ENCODE measurements at regions not wholly inside any gene's neighbourhood (a gene's known extent, or its start where the extent isn't known, plus 50 kb on each side); places are given as distances from the start of the nearest gene placed in this dataset.
"Not testable (repeated sequence)": the region's sequence is repeated elsewhere in the genome, so short reads cannot be mapped to it uniquely, and the experiment has no call there.

- DNase-seq: no peak
Measured at GRCh38 chr3:159047361-159047760, 245.5 kb downstream of the MFSD1 start.

- not testable (repeated sequence) for DNase-seq
Measured at GRCh38 chr3:159052494-159052893, 250.6 kb downstream of the MFSD1 start.

DNA sequence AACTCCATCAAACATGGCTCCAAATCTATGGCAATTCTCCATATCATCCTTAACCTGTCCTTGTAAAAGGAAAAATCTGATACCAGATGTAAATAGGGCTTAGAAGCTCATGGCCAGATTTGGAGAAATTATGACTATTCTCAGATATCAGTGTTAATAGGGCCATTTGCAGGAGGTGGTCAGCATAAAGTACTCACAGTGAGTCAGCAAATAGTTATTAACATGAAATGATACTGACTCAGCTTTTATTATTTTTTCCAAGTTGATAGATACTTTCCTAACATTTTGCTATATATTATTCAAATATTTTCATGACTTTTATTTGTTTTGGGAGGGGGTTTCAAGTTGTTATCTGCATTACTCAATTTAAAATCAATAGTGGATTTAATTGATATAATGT, 255.8 kb downstream of the MFSD1 start:
- DNase-seq: no peak

DNA sequence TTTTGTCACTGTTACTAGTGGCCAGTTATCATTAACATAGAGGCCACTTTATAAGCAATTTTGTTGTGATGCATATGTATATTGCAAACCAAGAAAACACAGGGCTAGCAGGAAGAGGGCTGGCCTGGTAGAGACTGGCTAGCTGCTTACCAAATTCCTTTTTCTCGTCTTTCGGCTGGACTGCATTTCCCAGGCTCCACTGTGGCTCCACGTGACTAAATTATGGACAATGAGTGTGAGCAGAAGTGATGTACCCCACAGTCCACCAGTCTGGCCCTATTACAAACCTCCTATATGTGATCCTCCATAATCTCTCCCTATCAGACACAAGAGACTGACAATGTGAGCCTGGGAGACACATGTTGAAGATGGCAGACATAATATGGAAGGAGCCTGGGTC, 257.0 kb downstream of the MFSD1 start:
- no peak for DNase-seq

GRCh38 chr3:159059395-159059794, 257.5 kb downstream of the MFSD1 start:
- DNase-seq: no peak

- no peak for DNase-seq
Measured at GRCh38 chr3:159062734-159063410, 261.0 kb downstream of the MFSD1 start.

DNA sequence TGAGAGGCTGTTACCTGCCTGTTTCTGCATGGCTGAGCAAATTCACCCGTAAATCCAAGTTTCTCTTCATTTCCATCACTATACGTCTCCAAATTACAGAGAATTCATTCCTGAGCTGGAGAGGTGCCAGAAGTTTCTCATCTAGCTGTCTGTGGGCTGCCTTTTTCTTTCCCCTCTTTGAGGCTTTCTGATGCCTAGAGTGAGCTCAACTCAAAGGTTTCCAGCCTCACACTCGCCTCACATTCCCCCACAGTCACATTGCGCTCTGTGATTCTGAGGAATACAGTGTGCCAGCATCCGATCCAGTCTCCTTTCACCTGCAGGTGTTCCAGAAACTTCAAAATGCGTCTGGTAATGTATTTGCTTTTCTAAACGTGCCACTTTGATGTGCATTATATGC, 267.2 kb downstream of the MFSD1 start, which contains the start of gene IQCJ:
Gene IQCJ (plus strand): TSS at position 229 of the 400 bp plus-strand sequence.
- DNase-seq: no peak

DNA sequence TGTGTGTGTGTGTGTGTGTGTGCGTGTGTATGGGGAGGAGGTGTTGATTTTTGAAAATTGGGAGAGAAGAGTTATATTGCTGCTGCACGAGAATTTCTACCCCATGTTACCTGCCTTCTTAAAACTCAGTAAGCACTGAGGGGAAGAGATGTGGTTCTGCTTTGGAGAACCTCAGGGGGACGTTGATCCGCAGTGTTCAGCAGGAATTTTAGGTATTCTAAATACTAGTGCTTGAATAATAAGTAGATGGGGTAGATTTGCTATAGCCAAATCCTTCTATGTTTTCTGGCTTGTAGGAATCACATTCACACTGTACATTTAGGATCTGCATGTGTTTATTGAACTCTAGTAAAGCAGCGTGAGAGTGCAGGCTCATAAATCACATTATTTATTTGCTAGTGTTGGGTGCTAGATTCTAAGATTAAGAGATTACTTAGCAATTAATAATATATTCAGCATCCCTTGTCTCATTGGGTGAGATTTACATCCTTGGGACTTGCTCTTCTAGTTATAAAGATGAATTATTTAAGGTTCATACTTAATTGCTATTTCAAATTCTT, 268.1 kb downstream of the MFSD1 start:
- no peak for DNase-seq

- DNase-seq: no peak
Measured at GRCh38 chr3:159074756-159075701, 273.2 kb downstream of the MFSD1 start.

- DNase-seq: no peak
Measured at GRCh38 chr3:159077860-159078259, 276.0 kb downstream of the MFSD1 start.

GRCh38 chr3:159080256-159080655, 278.4 kb downstream of the MFSD1 start:
- no peak for DNase-seq

DNA sequence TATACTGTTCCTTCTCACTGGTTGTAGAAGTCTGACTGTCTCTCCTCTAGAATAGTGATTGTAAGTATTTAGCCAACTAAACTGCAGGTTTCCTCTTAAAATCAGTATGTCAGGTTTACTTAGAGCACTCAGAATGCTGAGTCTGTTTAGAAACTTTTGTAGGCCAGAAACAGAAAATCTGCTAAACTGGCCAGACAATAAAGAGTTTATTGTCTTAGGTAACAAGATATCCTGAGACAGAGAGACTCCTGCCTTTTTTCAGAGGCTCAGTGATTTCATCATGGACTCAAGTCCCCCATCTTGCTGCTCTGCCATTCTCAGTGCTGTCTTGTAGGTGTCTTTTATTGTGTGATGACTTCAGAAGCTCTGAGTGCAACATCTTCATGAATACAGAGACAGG, 279.0 kb downstream of the MFSD1 start:
- DNase-seq: no peak

DNA sequence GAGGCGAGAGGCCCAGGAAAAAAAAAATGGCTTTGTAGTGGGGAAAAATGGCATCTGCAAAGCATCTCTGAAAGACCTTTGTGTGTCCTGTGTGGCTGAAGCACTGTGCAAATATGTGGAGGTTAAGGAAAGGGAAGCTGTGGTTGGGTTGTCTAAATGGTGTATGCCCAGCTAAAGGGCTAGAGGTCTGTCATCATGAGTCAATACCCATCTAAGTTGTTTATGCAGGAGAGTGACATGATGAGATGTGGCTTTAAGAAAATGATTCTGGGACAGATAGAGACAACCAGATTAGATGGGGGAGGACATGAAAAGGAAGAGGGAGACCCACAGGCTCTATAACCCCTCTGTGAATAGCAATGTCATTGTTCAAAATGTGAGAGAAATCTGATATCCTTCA, 280.7 kb downstream of the MFSD1 start:
- DNase-seq: no peak

- DNase-seq: no peak
Measured at GRCh38 chr3:159091936-159092335, 290.1 kb downstream of the MFSD1 start.

- no peak for DNase-seq
Measured at GRCh38 chr3:159102001-159102400, 300.1 kb downstream of the MFSD1 start.

- no peak for DNase-seq
Measured at GRCh38 chr3:159112724-159113123, 310.9 kb downstream of the MFSD1 start.

- no peak for DNase-seq
Measured at GRCh38 chr3:159113221-159113875, 311.5 kb downstream of the MFSD1 start.

DNA sequence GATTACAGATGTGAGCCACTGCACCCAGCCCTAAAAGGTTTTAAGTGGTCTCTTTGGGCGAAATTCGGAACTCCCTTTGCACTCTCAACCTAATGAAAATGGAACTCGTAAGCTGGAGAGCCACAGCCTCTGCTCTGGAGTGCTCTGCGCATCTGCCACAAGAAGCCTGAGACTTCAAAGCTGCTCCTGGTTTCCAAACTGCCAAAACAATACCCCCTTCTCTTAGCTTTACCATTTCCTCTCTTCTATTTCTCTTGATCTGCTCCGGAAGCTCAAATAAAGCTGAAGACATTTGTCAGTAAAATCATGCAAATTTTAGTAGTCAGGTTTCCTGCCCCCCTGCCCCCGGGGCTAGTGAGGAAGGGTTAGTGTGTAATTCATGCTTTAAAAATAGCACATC, 312.7 kb downstream of the MFSD1 start:
- no peak for DNase-seq

GRCh38 chr3:159123877-159124276, 322.0 kb downstream of the MFSD1 start:
- no peak for DNase-seq

- DNase-seq: no peak
Measured at GRCh38 chr3:159126261-159127020, 324.6 kb downstream of the MFSD1 start.

GRCh38 chr3:159127021-159127392, 325.2 kb downstream of the MFSD1 start:
- no peak for DNase-seq

DNA sequence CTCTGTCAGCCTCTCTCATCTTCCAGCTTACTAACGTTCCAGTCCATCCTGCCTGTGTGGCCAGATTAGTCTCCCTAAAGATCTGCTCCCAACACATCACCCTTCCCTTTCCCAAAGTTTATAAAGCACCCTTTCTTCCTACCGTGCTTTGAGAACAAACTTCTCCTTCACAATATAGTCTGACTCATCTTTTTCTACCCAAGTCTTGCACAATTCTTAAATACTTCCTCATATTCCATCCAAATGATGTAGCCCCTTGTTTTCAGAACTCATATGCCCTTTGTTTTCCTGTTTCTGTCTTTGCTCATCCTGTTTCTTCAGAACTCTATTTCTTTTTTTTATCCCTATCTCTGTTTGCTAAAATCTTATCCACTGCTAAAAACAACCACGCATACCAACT, 326.8 kb downstream of the MFSD1 start:
- DNase-seq: no peak

GRCh38 chr3:159130108-159130507, 328.3 kb downstream of the MFSD1 start:
- DNase-seq: no peak

Measured in DMS79 (cell line).